ENCODE measurements at regions not wholly inside any gene's neighbourhood (a gene's known extent, or its start where the extent isn't known, plus 50 kb on each side); places are given as distances from the start of the nearest gene placed in this dataset.

GRCh38 chr18:72470391-72470790, 73.8 kb downstream of the CBLN2 start:
- DNase-seq (ENCODE audit: low spot score) (no peak), FAIRE-seq (no peak)

GRCh38 chr18:72468021-72468710, 76.0 kb downstream of the CBLN2 start:
- no peak for DNase-seq (ENCODE audit: low spot score)
- no peak for FAIRE-seq

- FAIRE-seq (peak; percentile 92), DNase-seq (ENCODE audit: low spot score) (peak; percentile 93)
Observed at GRCh38 chr18:72460210-72460680, 83.9 kb downstream of the CBLN2 start.

- peak; percentile 79 for FAIRE-seq
- DNase-seq (ENCODE audit: low spot score), result peak; percentile 31
Observed at GRCh38 chr18:72458271-72458670, 85.9 kb downstream of the CBLN2 start.

GRCh38 chr18:72456802-72457201, 87.3 kb downstream of the CBLN2 start:
- DNase-seq (ENCODE audit: low spot score) (peak; percentile 94), FAIRE-seq (peak; percentile 99)

GRCh38 chr18:72452328-72452727, 91.8 kb downstream of the CBLN2 start:
- no peak for FAIRE-seq
- no peak for DNase-seq (ENCODE audit: low spot score)

- no peak for DNase-seq (ENCODE audit: low spot score)
- no peak for FAIRE-seq
Observed at GRCh38 chr18:72444798-72445155, 99.4 kb downstream of the CBLN2 start.

GRCh38 chr18:72444111-72444797, 99.9 kb downstream of the CBLN2 start:
- FAIRE-seq (no peak), DNase-seq (ENCODE audit: low spot score) (no peak)

GRCh38 chr18:72436401-72436800, 107.7 kb downstream of the CBLN2 start:
- DNase-seq (ENCODE audit: low spot score), result no peak
- FAIRE-seq, result no peak

- DNase-seq (ENCODE audit: low spot score) (no peak), FAIRE-seq (no peak)
Observed at GRCh38 chr18:72433756-72434155, 110.4 kb downstream of the CBLN2 start.

- FAIRE-seq (peak; percentile 53), DNase-seq (ENCODE audit: low spot score) (peak; percentile 25)
Observed at GRCh38 chr18:72427721-72428120, 116.4 kb downstream of the CBLN2 start.

- FAIRE-seq (peak; percentile 68), DNase-seq (ENCODE audit: low spot score) (peak; percentile 62)
Observed at GRCh38 chr18:72419914-72420313, 124.2 kb downstream of the CBLN2 start.

GRCh38 chr18:72412927-72413326, 131.2 kb downstream of the CBLN2 start:
- FAIRE-seq (no peak), DNase-seq (ENCODE audit: low spot score) (no peak)

GRCh38 chr18:72411261-72411660, 132.9 kb downstream of the CBLN2 start:
- FAIRE-seq (no peak), DNase-seq (ENCODE audit: low spot score) (no peak)

- DNase-seq (ENCODE audit: low spot score) (peak; percentile 10), FAIRE-seq (peak; percentile 8)
Observed at GRCh38 chr18:72410399-72410798, 133.7 kb downstream of the CBLN2 start.

- DNase-seq (ENCODE audit: low spot score), result no peak
- FAIRE-seq, result no peak
Observed at GRCh38 chr18:72409903-72410302, 134.2 kb downstream of the CBLN2 start.

GRCh38 chr18:72407048-72407447, 137.1 kb downstream of the CBLN2 start:
- FAIRE-seq (no peak), DNase-seq (ENCODE audit: low spot score) (no peak)

- DNase-seq (ENCODE audit: low spot score), result no peak
- FAIRE-seq, result no peak
Observed at GRCh38 chr18:72391951-72392350, 152.2 kb downstream of the CBLN2 start.

- DNase-seq (ENCODE audit: low spot score), result no peak
- no peak for FAIRE-seq
Observed at GRCh38 chr18:72391427-72391826, 152.7 kb downstream of the CBLN2 start.

GRCh38 chr18:72378016-72378415, 166.1 kb downstream of the CBLN2 start:
- DNase-seq (ENCODE audit: low spot score), result no peak
- no peak for FAIRE-seq

GRCh38 chr18:72376256-72376655, 167.9 kb downstream of the CBLN2 start:
- no peak for FAIRE-seq

GRCh38 chr18:72375618-72376017, 168.5 kb downstream of the CBLN2 start:
- FAIRE-seq (peak; percentile 72), DNase-seq (ENCODE audit: low spot score) (peak; percentile 75)

More at GRCh38 chr18:72376256-72376655, 167.9 kb downstream of the CBLN2 start:
- DNase-seq (ENCODE audit: low spot score), result peak; percentile 12

- FAIRE-seq (no peak), DNase-seq (ENCODE audit: low spot score) (no peak)
Observed at GRCh38 chr18:72372076-72372475, 172.1 kb downstream of the CBLN2 start.
